HepG2 (cell line): ENCODE measurements at regions not wholly inside any gene's neighbourhood (a gene's known extent, or its start where the extent isn't known, plus 50 kb on each side); places are given as distances from the start of the nearest gene placed in this dataset.

Experiments
- ATAC-seq: fragments of 200-7000 bp; cut with Tn5 transposase; 3 replicates; pipeline ENCODE4 v1.9.1; 2020; ENCODE audit warnings: mild to moderate bottlenecking, moderate library complexity
- BruUV-seq: library from RNA; stranded (reverse); fragments of 400-500 nt; replicated peaks from 2 replicates; lab custom pipeline; 2021; lab: Mats Ljungman, UMichigan
- CTCF ChIA-PET: fragments of 300-600 bp; formaldehyde crosslinking; extraction: SDS; loops from one replicate; lab custom pipeline; 2021; ENCODE audit warnings: low total read pairs, inconsistent platforms, low intra/inter-chr PET ratio; lab: Yijun Ruan, JAX
- POLR2A ChIA-PET: fragments of 350-600 bp; sonication (Branson Sonifier 250); formaldehyde crosslinking; loops from one replicate; lab custom pipeline; 2020; ENCODE audit warnings: antibody characterized with exemption, inconsistent platforms; lab: Yijun Ruan, JAX
- DNase-seq: peaks from one replicate; pipeline ENCODE4 v3.0.0-alpha.2; 2015; ENCODE audit warnings: low spot score
- FAIRE-seq: peaks from 3 replicates; lab custom pipeline; 2011; peaks lifted over from hg19 to GRCh38; lab: Jason Lieb, UNC
- H2AFZ ChIP-seq: one replicate; pipeline ENCODE4 v1.6.1; 2011; ENCODE audit warnings: low read length, inconsistent platforms
- H3K27ac ChIP-seq: fragments of 300-600 bp; 3 replicates; pipeline ENCODE4 v1.8.0; 2011; ENCODE audit warnings: mixed run types, mild to moderate bottlenecking, mixed read lengths, low read length, inconsistent platforms; ENCODE audit not compliant: insufficient read depth; ENCODE audit errors: extremely low read length
- H3K27me3 ChIP-seq, 2 experiments: fragments of 200-600 bp in 1 of 2; 2 replicates in 1 of 2; 3 replicates in 1 of 2; pipeline versions ENCODE4 v1.6.0 to v1.8.0; 2011; ENCODE audit warnings: low read length in 2 of 2, mild to moderate bottlenecking in 2 of 2, moderate library complexity in 2 of 2, inconsistent platforms in 1 of 2; ENCODE audit not compliant: insufficient read depth in 2 of 2, control insufficient read depth in 1 of 2
- H3K36me3 ChIP-seq, 2 experiments: fragments of 200-600 bp in 1 of 2; replicated peaks in 1 of 2; 2 replicates in 1 of 2; 3 replicates in 1 of 2; pipeline versions ENCODE4 v1.5.1 to v1.8.0; 2011; ENCODE audit warnings: low read length in 2 of 2, inconsistent platforms in 1 of 2; ENCODE audit not compliant: insufficient read depth in 2 of 2, control insufficient read depth in 1 of 2
- H3K4me1 ChIP-seq: 2 replicates; pipeline ENCODE4 v1.5.1; 2012; ENCODE audit warnings: low read length, inconsistent platforms; ENCODE audit not compliant: insufficient read depth
- H3K4me2 ChIP-seq: 2 replicates; pipeline ENCODE4 v1.6.0; 2011; ENCODE audit warnings: low read depth, low read length, inconsistent platforms
- H3K4me3 ChIP-seq, 3 experiments: fragments of 200-600 bp in 1 of 3; sonication (generic), shearing (Covaris generic) in 1 of 3; replicated peaks in 1 of 3; 2 replicates each; pipeline ENCODE4 v1.5.1; 2011 to 2016; ENCODE audit warnings: low read length in 3 of 3, inconsistent platforms in 2 of 3, low read depth in 2 of 3, mild to moderate bottlenecking in 2 of 3, control low read depth in 1 of 3, mixed read lengths in 1 of 3; ENCODE audit not compliant: insufficient read depth in 1 of 3
- H3K79me2 ChIP-seq: one replicate; pipeline ENCODE4 v1.6.1; 2011; ENCODE audit warnings: low read length, inconsistent platforms; ENCODE audit not compliant: insufficient read depth
- H3K9ac ChIP-seq: 2 replicates; pipeline ENCODE4 v1.6.0; 2011; ENCODE audit warnings: mild to moderate bottlenecking, low read depth, low read length, inconsistent platforms; ENCODE audit not compliant: insufficient read depth
- H3K9me3 ChIP-seq: 2 replicates; pipeline ENCODE4 v1.5.1; 2012; ENCODE audit warnings: mild to moderate bottlenecking, low read length
- H4K20me1 ChIP-seq: 2 replicates; pipeline ENCODE4 v1.6.0; 2011; ENCODE audit warnings: inconsistent platforms, mild to moderate bottlenecking, low read length, moderate library complexity; ENCODE audit not compliant: insufficient read depth
- BCL6 ChIP-seq: IDR thresholded peaks from 2 replicates; pipeline ENCODE4 v1.6.1; 2016; ENCODE audit warnings: missing genetic modification reagents, missing compliant biosample characterization
- HIVEP1 ChIP-seq: sonication (generic); formaldehyde crosslinking; IDR thresholded peaks from 2 replicates; pipeline ENCODE4 v1.4.0; 2020; ENCODE audit warnings: mild to moderate bottlenecking, missing genetic modification reagents
- NFE2L1 ChIP-seq: sonication (generic); formaldehyde crosslinking; IDR thresholded peaks from 2 replicates; pipeline ENCODE4 v1.4.0; 2020; ENCODE audit warnings: missing genetic modification reagents, mild to moderate bottlenecking, borderline replicate concordance
- NPAS2 ChIP-seq: sonication (generic); formaldehyde crosslinking; IDR thresholded peaks from 2 replicates; pipeline ENCODE4 v1.8.0; 2022; ENCODE audit warnings: mild to moderate bottlenecking, missing genetic modification reagents, borderline replicate concordance
- PHF21A ChIP-seq: sonication (generic); formaldehyde crosslinking; IDR thresholded peaks from 2 replicates; pipeline ENCODE4 v1.5.0; 2020; ENCODE audit warnings: mild to moderate bottlenecking, missing genetic modification reagents
- TAF15 ChIP-seq: fragments of 200-400 bp; formaldehyde crosslinking; IDR thresholded peaks from one replicate; pipeline ENCODE4 v1.6.1; 2018; ENCODE audit warnings: mild to moderate bottlenecking, low read depth, low read length; ENCODE audit not compliant: poor library complexity, severe bottlenecking
- ZEB1 ChIP-seq: IDR thresholded peaks from 2 replicates; pipeline ENCODE4 v1.6.1; 2012; ENCODE audit warnings: mild to moderate bottlenecking, low read depth, inconsistent platforms; ENCODE audit not compliant: insufficient replicate concordance
- ZFP62 ChIP-seq: sonication (generic); formaldehyde crosslinking; IDR thresholded peaks from 2 replicates; pipeline ENCODE4 v1.4.0; 2020; ENCODE audit warnings: missing genetic modification reagents
- ZNF263 ChIP-seq: sonication (generic); formaldehyde crosslinking; IDR thresholded peaks from 2 replicates; pipeline ENCODE4 v1.4.0; 2020; ENCODE audit warnings: missing genetic modification reagents
- ZNF335 ChIP-seq: sonication (generic); formaldehyde crosslinking; IDR thresholded peaks from 2 replicates; pipeline ENCODE4 v1.4.0; 2020; ENCODE audit warnings: missing genetic modification reagents
- ZNF446 ChIP-seq: sonication (generic); formaldehyde crosslinking; IDR thresholded peaks from 2 replicates; pipeline ENCODE4 v1.5.0; 2020; ENCODE audit warnings: mild to moderate bottlenecking, missing genetic modification reagents
- ZNF652 ChIP-seq: IDR thresholded peaks from 2 replicates; pipeline ENCODE4 v1.6.1; 2016; ENCODE audit warnings: low read depth, borderline replicate concordance
- ZNF724P ChIP-seq: sonication (generic); formaldehyde crosslinking; IDR thresholded peaks from 2 replicates; pipeline ENCODE4 v1.8.0; 2022; ENCODE audit warnings: missing genetic modification reagents, borderline replicate concordance
- ZNF749 ChIP-seq: sonication (generic); formaldehyde crosslinking; IDR thresholded peaks from 2 replicates; pipeline ENCODE4 v1.8.0; 2022; ENCODE audit warnings: mild to moderate bottlenecking, missing genetic modification reagents, moderate library complexity, borderline replicate concordance
- ZNF792 ChIP-seq: IDR thresholded peaks from 2 replicates; pipeline ENCODE4 v1.6.1; 2016
- WGBS: methylation state at CpG from one replicate; pipeline ENCODE4 v1.1.6; 2017; ENCODE audit warnings: low lambda C conversion rate; 5-methylcytosine and 5-hydroxymethylcytosine counted together
- in situ Hi-C: cut with HindIII; loops from 2 replicates; pipeline ENCODE4 v1.10.0; 2017; ENCODE audit warnings: low pct_unique_long_range_greater_than_20kb; ENCODE audit not compliant: extremely low pct_ligation_motif_present
- intact Hi-C: fragments of 100-400 bp; cut with micrococcal nuclease; formaldehyde crosslinking; loops from one replicate; pipeline ENCODE4 v1.10.0; 2022; ENCODE audit not compliant: unreplicated experiment
- TF ChIP-seq, protein P1 (sequence below): sonication (generic); formaldehyde crosslinking; IDR thresholded peaks from 2 replicates; pipeline ENCODE4 v1.5.1; 2020; ENCODE audit warnings: mild to moderate bottlenecking, missing genetic modification reagents, borderline replicate concordance
- TF ChIP-seq, protein P2 (sequence below): sonication (generic); formaldehyde crosslinking; IDR thresholded peaks from 2 replicates; pipeline ENCODE4 v1.4.0; 2020; ENCODE audit warnings: missing genetic modification reagents; ENCODE audit errors: not compliant biosample characterization

DNA sequence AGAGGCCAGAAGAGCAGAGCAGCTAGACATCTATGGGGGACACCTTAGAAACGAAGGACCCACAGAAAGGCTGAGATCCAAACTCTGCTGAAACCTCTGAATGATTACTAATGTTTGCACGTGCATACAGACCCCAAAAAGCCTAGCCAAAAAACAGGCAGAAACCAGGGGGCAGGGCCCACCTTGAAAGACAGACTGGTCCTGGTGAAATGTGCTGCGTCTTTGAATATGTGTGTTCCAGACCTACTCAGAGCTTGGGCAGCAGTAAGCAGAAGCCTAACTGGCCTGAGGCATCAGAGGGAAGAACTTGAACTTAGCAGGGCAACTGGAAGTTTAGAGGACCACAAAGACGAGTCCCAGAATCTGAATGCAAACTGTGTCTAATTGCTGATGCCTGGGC, 251.8 kb downstream of the TEX36 start (continued):
- TF ChIP-seq, protein P1, sequence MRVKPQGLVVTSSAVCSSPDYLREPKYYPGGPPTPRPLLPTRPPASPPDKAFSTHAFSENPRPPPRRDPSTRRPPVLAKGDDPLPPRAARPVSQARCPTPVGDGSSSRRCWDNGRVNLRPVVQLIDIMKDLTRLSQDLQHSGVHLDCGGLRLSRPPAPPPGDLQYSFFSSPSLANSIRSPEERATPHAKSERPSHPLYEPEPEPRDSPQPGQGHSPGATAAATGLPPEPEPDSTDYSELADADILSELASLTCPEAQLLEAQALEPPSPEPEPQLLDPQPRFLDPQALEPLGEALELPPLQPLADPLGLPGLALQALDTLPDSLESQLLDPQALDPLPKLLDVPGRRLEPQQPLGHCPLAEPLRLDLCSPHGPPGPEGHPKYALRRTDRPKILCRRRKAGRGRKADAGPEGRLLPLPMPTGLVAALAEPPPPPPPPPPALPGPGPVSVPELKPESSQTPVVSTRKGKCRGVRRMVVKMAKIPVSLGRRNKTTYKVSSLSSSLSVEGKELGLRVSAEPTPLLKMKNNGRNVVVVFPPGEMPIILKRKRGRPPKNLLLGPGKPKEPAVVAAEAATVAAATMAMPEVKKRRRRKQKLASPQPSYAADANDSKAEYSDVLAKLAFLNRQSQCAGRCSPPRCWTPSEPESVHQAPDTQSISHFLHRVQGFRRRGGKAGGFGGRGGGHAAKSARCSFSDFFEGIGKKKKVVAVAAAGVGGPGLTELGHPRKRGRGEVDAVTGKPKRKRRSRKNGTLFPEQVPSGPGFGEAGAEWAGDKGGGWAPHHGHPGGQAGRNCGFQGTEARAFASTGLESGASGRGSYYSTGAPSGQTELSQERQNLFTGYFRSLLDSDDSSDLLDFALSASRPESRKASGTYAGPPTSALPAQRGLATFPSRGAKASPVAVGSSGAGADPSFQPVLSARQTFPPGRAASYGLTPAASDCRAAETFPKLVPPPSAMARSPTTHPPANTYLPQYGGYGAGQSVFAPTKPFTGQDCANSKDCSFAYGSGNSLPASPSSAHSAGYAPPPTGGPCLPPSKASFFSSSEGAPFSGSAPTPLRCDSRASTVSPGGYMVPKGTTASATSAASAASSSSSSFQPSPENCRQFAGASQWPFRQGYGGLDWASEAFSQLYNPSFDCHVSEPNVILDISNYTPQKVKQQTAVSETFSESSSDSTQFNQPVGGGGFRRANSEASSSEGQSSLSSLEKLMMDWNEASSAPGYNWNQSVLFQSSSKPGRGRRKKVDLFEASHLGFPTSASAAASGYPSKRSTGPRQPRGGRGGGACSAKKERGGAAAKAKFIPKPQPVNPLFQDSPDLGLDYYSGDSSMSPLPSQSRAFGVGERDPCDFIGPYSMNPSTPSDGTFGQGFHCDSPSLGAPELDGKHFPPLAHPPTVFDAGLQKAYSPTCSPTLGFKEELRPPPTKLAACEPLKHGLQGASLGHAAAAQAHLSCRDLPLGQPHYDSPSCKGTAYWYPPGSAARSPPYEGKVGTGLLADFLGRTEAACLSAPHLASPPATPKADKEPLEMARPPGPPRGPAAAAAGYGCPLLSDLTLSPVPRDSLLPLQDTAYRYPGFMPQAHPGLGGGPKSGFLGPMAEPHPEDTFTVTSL (CRISPR knock-in tag) = no peak
- TF ChIP-seq ZNF792 (CRISPR knock-in tag) (no peak), ZFP62 (no peak), ZNF652 (CRISPR knock-in tag) (no peak), ZNF724P (CRISPR knock-in tag) (no peak), BCL6 (CRISPR knock-in tag) (no peak), HIVEP1 (CRISPR knock-in tag) (no peak)
- TF ChIP-seq, protein P2, sequence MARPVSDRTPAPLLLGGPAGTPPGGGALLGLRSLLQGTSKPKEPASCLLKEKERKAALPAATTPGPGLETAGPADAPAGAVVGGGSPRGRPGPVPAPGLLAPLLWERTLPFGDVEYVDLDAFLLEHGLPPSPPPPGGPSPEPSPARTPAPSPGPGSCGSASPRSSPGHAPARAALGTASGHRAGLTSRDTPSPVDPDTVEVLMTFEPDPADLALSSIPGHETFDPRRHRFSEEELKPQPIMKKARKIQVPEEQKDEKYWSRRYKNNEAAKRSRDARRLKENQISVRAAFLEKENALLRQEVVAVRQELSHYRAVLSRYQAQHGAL (CRISPR knock-in tag) = no peak

DNA sequence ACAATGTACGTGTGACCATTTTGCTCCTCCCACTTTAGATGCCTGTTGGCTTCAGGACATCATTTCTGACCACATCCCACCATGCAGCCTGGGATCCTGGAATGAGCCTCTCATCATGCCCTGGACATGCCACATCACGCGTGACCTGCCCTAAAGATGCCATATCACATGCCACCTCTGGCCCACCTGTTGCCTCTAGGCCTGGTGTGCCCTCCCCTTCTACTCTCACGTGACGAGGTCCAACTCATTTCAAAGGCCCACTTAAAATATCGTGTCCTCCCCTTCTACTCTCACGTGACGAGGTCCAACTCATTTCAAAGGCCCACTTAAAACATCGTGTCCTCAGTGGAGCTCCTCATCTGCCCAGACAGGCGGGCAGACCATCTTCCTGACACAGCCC, 254.9 kb downstream of the TEX36 start:
- CTCF ChIA-PET = no interaction called here
- no peak overlapping the region for H3K4me3 ChIP-seq
- FAIRE-seq = no peak
- H3K9ac ChIP-seq = no peak overlapping the region
- no peaks in the 10 kb centered on the region for H3K4me1 ChIP-seq
- DNase-seq = no peak
- 12% methylated on average over 8 of the region's 10 CpGs for WGBS
- no peaks in the 10 kb centered on the region for H3K36me3 ChIP-seq
- H2AFZ ChIP-seq = no peak overlapping the region
- POLR2A ChIA-PET = no interaction called here
- intact Hi-C loops = no loop called here
- no peaks in the 10 kb centered on the region for H3K79me2 ChIP-seq
- in situ Hi-C loops = no loop called here
- no peaks in the 10 kb centered on the region for H3K9me3 ChIP-seq
- H4K20me1 ChIP-seq = no peaks in the 10 kb centered on the region
- ATAC-seq = no peak
- H3K27ac ChIP-seq = no peak overlapping the region
- peaks cover 0 to 6% of the 10 kb centered on the region in 2 experiments; a peak in 1 of 5 replicates for H3K27me3 ChIP-seq
- no TSS peak for BruUV-seq
- no peak overlapping the region for H3K4me2 ChIP-seq
- TF ChIP-seq NPAS2 (CRISPR knock-in tag) (no peak), ZNF749 (CRISPR knock-in tag) (no peak), ZNF335 (no peak), TAF15 (no peak), NFE2L1 (no peak), PHF21A (CRISPR knock-in tag) (no peak), ZNF263 (CRISPR knock-in tag) (no peak), ZEB1 (no peak), ZNF446 (CRISPR knock-in tag) (no peak)
- TF ChIP-seq, all 625 proteins: peak for 0
